HEK293 (cell line): ENCODE measurements at regions not wholly inside any gene's neighbourhood (a gene's known extent, or its start where the extent isn't known, plus 50 kb on each side); places are given as distances from the start of the nearest gene placed in this dataset.

Experiments
- CTCF ChIA-PET: fragments of 350-600 bp; formaldehyde crosslinking; extraction: SDS; loops from one replicate; lab custom pipeline; 2021; ENCODE audit warnings: antibody characterized with exemption; lab: Yijun Ruan, JAX
- POLR2A ChIA-PET: fragments of 300-600 bp; formaldehyde crosslinking; extraction: SDS; loops from one replicate; lab custom pipeline; 2020; ENCODE audit warnings: antibody characterized with exemption, inconsistent platforms; lab: Yijun Ruan, JAX
- H3K27ac ChIP-seq: fragments of 200-500 bp; sonication (Bioruptor generic); 2 replicates; pipeline ENCODE4 v1.5.1; 2014; ENCODE audit warnings: low read depth, low read length, control low read depth, inconsistent platforms; ENCODE audit errors: extremely low read depth
- H3K36me3 ChIP-seq, 2 experiments: fragments of 200-500 bp in 1 of 2; sonication (Bioruptor generic) in 1 of 2; 1 replicate in 1 of 2; 2 replicates in 1 of 2; pipeline ENCODE4 v1.5.1; 2014 to 2017; ENCODE audit warnings: inconsistent platforms in 2 of 2, low read length in 2 of 2; ENCODE audit not compliant: control insufficient read depth in 2 of 2, insufficient read depth in 1 of 2
- H3K4me1 ChIP-seq: fragments of 200-500 bp; sonication (Bioruptor generic); 2 replicates; pipeline ENCODE4 v1.5.1; 2014; ENCODE audit warnings: mild to moderate bottlenecking, low read length, inconsistent platforms; ENCODE audit not compliant: control insufficient read depth, insufficient read depth
- H3K4me3 ChIP-seq: 2 replicates; pipeline ENCODE4 v1.5.1; 2011; ENCODE audit warnings: low read depth, mild to moderate bottlenecking, control low read depth, low read length, moderate library complexity
- H3K9me3 ChIP-seq: fragments of 200-500 bp; sonication (Bioruptor generic); 2 replicates; pipeline ENCODE4 v1.5.1; 2014; ENCODE audit warnings: low read depth, low read length, inconsistent platforms; ENCODE audit not compliant: control insufficient read depth, insufficient read depth
- KLF1 ChIP-seq: fragments of 450-650 bp; formaldehyde crosslinking; IDR thresholded peaks from 2 replicates; pipeline ENCODE4 v1.5.1; 2016; ENCODE audit warnings: missing biosample characterization, missing genetic modification characterization
- KLF10 ChIP-seq: fragments of 450-650 bp; IDR thresholded peaks from 2 replicates; pipeline ENCODE4 v1.5.1; 2018; ENCODE audit warnings: missing biosample characterization, mild to moderate bottlenecking, missing genetic modification characterization
- REPIN1 ChIP-seq: fragments of 450-650 bp; formaldehyde crosslinking; IDR thresholded peaks from 2 replicates; pipeline ENCODE4 v1.5.1; 2017; ENCODE audit warnings: missing biosample characterization, missing genetic modification characterization, low read depth
- SP3 ChIP-seq: fragments of 450-650 bp; formaldehyde crosslinking; IDR thresholded peaks from 2 replicates; pipeline ENCODE4 v1.5.1; 2016; ENCODE audit warnings: missing biosample characterization, missing genetic modification characterization
- YY1 ChIP-seq: fragments of 450-650 bp; formaldehyde crosslinking; IDR thresholded peaks from 2 replicates; pipeline ENCODE4 v1.5.1; 2018; ENCODE audit warnings: missing biosample characterization, missing genetic modification characterization
- ZBTB20 ChIP-seq: fragments of 450-650 bp; formaldehyde crosslinking; IDR thresholded peaks from 2 replicates; pipeline ENCODE4 v1.5.1; 2016; ENCODE audit warnings: missing biosample characterization, missing genetic modification characterization
- ZIC2 ChIP-seq: fragments of 450-650 bp; formaldehyde crosslinking; IDR thresholded peaks from 2 replicates; pipeline ENCODE4 v1.5.1; 2016; ENCODE audit warnings: missing biosample characterization, missing genetic modification characterization
- ZNF155 ChIP-seq: fragments of 450-650 bp; formaldehyde crosslinking; IDR thresholded peaks from 2 replicates; pipeline ENCODE4 v1.5.1; 2016; ENCODE audit warnings: missing biosample characterization, missing genetic modification characterization
- ZNF248 ChIP-seq: fragments of 450-650 bp; formaldehyde crosslinking; IDR thresholded peaks from 2 replicates; pipeline ENCODE4 v1.5.1; 2017; ENCODE audit warnings: missing biosample characterization, missing genetic modification characterization
- ZNF311 ChIP-seq: fragments of 450-650 bp; formaldehyde crosslinking; IDR thresholded peaks from 2 replicates; pipeline ENCODE4 v1.5.1; 2017; ENCODE audit warnings: missing biosample characterization, missing genetic modification characterization, borderline replicate concordance
- ZNF394 ChIP-seq: fragments of 450-650 bp; formaldehyde crosslinking; IDR thresholded peaks from 2 replicates; pipeline ENCODE4 v1.5.1; 2016; ENCODE audit warnings: missing biosample characterization, missing genetic modification characterization, mild to moderate bottlenecking, moderate library complexity, borderline replicate concordance
- ZNF416 ChIP-seq: fragments of 450-650 bp; formaldehyde crosslinking; IDR thresholded peaks from 2 replicates; pipeline ENCODE4 v1.5.1; 2016; ENCODE audit warnings: missing biosample characterization, missing genetic modification characterization
- ZNF426 ChIP-seq: fragments of 450-650 bp; formaldehyde crosslinking; IDR thresholded peaks from 2 replicates; pipeline ENCODE4 v1.5.1; 2017; ENCODE audit warnings: missing biosample characterization, missing genetic modification characterization, mild to moderate bottlenecking, inconsistent platforms, moderate library complexity
- ZNF670 ChIP-seq: fragments of 450-650 bp; formaldehyde crosslinking; IDR thresholded peaks from 2 replicates; pipeline ENCODE4 v1.5.1; 2016; ENCODE audit warnings: missing biosample characterization, missing genetic modification characterization, low read depth
- TF ChIP-seq, protein P1 (sequence below): fragments of 450-650 bp; formaldehyde crosslinking; IDR thresholded peaks from 2 replicates; pipeline ENCODE4 v1.5.1; 2016; ENCODE audit warnings: missing biosample characterization, missing genetic modification characterization
- TF ChIP-seq, protein P2 (sequence below): fragments of 450-650 bp; formaldehyde crosslinking; IDR thresholded peaks from 2 replicates; pipeline ENCODE4 v1.5.1; 2016; ENCODE audit warnings: missing biosample characterization, missing genetic modification characterization, borderline replicate concordance
- TF ChIP-seq, protein P3 (sequence below): fragments of 450-650 bp; formaldehyde crosslinking; IDR thresholded peaks from 2 replicates; pipeline ENCODE4 v1.5.1; 2016; ENCODE audit warnings: missing biosample characterization, missing genetic modification characterization
- TF ChIP-seq, protein P4 (sequence below): fragments of 450-650 bp; formaldehyde crosslinking; IDR thresholded peaks from 2 replicates; pipeline ENCODE4 v1.5.1; 2016; ENCODE audit warnings: missing biosample characterization, missing genetic modification characterization
- TF ChIP-seq, protein P5 (sequence below): fragments of 450-650 bp; formaldehyde crosslinking; IDR thresholded peaks from 2 replicates; pipeline ENCODE4 v1.5.1; 2016; ENCODE audit warnings: missing biosample characterization, missing genetic modification characterization
- TF ChIP-seq, protein P6 (sequence below): fragments of 450-650 bp; formaldehyde crosslinking; IDR thresholded peaks from 2 replicates; pipeline ENCODE4 v1.5.1; 2016; ENCODE audit warnings: missing biosample characterization, missing genetic modification characterization

DNA sequence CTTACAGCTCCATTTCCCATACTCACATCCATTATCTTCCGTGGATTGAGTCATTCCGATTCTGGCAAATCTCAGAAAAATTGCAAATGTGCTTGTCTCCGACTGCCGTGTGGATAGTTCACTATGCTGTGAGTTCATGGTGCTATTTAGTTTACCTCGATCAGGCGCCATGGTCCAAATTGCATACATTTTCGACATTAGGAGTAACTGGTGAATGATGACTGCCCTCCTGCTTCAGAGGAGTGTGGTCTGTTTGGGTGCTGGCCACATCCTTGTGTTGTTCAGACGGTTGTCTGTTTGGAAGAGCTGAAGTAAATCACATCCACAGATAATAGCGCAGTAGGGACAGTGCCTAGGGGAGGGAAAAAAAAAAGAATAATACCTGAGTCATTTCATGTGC lies 439.5 kb downstream of the ZNF516 start (continued):
- TF ChIP-seq, protein P1, sequence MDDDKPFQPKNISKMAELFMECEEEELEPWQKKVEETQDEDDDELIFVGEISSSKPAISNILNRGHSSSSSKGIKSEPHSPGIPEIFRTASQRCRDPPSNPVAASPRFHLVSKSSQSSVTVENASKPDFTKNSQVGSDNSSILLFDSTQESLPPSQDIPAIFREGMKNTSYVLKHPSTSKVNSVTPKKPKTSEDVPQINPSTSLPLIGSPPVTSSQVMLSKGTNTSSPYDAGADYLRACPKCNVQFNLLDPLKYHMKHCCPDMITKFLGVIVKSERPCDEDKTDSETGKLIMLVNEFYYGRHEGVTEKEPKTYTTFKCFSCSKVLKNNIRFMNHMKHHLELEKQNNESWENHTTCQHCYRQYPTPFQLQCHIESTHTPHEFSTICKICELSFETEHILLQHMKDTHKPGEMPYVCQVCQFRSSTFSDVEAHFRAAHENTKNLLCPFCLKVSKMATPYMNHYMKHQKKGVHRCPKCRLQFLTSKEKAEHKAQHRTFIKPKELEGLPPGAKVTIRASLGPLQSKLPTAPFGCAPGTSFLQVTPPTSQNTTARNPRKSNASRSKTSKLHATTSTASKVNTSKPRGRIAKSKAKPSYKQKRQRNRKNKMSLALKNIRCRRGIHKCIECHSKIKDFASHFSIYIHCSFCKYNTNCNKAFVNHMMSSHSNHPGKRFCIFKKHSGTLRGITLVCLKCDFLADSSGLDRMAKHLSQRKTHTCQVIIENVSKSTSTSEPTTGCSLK (tag by site-specific recombination): no peak
- no peak for TF ChIP-seq REPIN1 (tag by site-specific recombination)
- TF ChIP-seq KLF1 (tag by site-specific recombination): no peak
- no peak for TF ChIP-seq ZNF416 (tag by site-specific recombination)
- no peak for TF ChIP-seq ZNF311 (tag by site-specific recombination)
- TF ChIP-seq, protein P2, sequence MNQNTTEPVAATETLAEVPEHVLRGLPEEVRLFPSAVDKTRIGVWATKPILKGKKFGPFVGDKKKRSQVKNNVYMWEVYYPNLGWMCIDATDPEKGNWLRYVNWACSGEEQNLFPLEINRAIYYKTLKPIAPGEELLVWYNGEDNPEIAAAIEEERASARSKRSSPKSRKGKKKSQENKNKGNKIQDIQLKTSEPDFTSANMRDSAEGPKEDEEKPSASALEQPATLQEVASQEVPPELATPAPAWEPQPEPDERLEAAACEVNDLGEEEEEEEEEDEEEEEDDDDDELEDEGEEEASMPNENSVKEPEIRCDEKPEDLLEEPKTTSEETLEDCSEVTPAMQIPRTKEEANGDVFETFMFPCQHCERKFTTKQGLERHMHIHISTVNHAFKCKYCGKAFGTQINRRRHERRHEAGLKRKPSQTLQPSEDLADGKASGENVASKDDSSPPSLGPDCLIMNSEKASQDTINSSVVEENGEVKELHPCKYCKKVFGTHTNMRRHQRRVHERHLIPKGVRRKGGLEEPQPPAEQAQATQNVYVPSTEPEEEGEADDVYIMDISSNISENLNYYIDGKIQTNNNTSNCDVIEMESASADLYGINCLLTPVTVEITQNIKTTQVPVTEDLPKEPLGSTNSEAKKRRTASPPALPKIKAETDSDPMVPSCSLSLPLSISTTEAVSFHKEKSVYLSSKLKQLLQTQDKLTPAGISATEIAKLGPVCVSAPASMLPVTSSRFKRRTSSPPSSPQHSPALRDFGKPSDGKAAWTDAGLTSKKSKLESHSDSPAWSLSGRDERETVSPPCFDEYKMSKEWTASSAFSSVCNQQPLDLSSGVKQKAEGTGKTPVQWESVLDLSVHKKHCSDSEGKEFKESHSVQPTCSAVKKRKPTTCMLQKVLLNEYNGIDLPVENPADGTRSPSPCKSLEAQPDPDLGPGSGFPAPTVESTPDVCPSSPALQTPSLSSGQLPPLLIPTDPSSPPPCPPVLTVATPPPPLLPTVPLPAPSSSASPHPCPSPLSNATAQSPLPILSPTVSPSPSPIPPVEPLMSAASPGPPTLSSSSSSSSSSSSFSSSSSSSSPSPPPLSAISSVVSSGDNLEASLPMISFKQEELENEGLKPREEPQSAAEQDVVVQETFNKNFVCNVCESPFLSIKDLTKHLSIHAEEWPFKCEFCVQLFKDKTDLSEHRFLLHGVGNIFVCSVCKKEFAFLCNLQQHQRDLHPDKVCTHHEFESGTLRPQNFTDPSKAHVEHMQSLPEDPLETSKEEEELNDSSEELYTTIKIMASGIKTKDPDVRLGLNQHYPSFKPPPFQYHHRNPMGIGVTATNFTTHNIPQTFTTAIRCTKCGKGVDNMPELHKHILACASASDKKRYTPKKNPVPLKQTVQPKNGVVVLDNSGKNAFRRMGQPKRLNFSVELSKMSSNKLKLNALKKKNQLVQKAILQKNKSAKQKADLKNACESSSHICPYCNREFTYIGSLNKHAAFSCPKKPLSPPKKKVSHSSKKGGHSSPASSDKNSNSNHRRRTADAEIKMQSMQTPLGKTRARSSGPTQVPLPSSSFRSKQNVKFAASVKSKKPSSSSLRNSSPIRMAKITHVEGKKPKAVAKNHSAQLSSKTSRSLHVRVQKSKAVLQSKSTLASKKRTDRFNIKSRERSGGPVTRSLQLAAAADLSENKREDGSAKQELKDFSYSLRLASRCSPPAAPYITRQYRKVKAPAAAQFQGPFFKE: no peak
- no peak for TF ChIP-seq KLF10 (tag by site-specific recombination)

DNA sequence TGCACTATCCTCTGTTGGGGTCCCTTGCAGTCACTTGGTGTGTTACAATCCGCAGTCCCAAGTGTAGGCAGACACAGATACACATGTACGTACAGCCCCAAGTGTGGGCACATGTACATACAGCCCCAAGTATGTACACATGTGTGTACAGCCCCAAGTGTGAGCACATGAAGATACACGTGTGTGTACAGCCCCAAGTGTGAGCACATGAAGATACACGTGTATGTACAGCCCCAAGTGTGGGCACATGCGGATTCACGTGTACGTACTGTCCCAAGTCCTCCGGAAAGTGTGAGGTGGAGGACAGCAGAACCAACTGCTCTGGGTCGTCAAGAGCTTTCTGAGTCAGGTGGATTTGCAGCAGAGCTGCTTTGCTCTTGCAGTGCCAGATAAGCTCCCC lies 440.0 kb downstream of the ZNF516 start:
- ChIA-PET CTCF (no interaction called here), POLR2A (no interaction called here)
- Histone ChIP-seq H3K9me3 (no peaks in the 10 kb centered on the region), H3K36me3 (no peaks in the 10 kb centered on the region), H3K27ac (no peak overlapping the region), H3K4me1 (no peaks in the 10 kb centered on the region), H3K4me3 (no peak overlapping the region)
- no peak for TF ChIP-seq ZBTB20
- no peak for TF ChIP-seq ZNF155 (tag by site-specific recombination)
- TF ChIP-seq ZNF248 (tag by site-specific recombination): no peak
- TF ChIP-seq, protein P3, sequence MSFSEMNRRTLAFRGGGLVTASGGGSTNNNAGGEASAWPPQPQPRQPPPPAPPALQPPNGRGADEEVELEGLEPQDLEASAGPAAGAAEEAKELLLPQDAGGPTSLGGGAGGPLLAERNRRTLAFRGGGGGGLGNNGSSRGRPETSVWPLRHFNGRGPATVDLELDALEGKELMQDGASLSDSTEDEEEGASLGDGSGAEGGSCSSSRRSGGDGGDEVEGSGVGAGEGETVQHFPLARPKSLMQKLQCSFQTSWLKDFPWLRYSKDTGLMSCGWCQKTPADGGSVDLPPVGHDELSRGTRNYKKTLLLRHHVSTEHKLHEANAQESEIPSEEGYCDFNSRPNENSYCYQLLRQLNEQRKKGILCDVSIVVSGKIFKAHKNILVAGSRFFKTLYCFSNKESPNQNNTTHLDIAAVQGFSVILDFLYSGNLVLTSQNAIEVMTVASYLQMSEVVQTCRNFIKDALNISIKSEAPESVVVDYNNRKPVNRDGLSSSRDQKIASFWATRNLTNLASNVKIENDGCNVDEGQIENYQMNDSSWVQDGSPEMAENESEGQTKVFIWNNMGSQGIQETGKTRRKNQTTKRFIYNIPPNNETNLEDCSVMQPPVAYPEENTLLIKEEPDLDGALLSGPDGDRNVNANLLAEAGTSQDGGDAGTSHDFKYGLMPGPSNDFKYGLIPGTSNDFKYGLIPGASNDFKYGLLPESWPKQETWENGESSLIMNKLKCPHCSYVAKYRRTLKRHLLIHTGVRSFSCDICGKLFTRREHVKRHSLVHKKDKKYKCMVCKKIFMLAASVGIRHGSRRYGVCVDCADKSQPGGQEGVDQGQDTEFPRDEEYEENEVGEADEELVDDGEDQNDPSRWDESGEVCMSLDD (tag by site-specific recombination): no peak
- TF ChIP-seq, protein P4, sequence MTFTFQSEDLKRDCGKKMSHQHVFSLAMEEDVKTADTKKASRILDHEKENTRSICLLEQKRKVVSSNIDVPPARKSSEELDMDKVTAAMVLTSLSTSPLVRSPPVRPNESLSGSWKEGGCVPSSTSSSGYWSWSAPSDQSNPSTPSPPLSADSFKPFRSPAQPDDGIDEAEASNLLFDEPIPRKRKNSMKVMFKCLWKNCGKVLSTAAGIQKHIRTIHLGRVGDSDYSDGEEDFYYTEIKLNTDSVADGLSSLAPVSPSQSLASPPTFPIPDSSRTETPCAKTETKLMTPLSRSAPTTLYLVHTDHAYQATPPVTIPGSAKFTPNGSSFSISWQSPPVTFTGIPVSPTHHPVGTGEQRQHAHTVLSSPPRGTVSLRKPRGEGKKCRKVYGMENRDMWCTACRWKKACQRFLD (tag by site-specific recombination): no peak
- no peak for TF ChIP-seq ZNF394 (tag by site-specific recombination)
- TF ChIP-seq, protein P5, sequence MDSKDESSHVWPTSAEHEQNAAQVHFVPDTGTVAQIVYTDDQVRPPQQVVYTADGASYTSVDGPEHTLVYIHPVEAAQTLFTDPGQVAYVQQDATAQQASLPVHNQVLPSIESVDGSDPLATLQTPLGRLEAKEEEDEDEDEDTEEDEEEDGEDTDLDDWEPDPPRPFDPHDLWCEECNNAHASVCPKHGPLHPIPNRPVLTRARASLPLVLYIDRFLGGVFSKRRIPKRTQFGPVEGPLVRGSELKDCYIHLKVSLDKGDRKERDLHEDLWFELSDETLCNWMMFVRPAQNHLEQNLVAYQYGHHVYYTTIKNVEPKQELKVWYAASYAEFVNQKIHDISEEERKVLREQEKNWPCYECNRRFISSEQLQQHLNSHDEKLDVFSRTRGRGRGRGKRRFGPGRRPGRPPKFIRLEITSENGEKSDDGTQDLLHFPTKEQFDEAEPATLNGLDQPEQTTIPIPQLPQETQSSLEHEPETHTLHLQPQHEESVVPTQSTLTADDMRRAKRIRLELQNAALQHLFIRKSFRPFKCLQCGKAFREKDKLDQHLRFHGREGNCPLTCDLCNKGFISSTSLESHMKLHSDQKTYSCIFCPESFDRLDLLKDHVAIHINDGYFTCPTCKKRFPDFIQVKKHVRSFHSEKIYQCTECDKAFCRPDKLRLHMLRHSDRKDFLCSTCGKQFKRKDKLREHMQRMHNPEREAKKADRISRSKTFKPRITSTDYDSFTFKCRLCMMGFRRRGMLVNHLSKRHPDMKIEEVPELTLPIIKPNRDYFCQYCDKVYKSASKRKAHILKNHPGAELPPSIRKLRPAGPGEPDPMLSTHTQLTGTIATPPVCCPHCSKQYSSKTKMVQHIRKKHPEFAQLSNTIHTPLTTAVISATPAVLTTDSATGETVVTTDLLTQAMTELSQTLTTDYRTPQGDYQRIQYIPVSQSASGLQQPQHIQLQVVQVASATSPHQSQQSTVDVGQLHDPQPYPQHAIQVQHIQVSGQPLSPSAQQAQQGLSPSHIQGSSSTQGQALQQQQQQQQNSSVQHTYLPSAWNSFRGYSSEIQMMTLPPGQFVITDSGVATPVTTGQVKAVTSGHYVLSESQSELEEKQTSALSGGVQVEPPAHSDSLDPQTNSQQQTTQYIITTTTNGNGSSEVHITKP (tag by site-specific recombination): no peak
- TF ChIP-seq, protein P6, sequence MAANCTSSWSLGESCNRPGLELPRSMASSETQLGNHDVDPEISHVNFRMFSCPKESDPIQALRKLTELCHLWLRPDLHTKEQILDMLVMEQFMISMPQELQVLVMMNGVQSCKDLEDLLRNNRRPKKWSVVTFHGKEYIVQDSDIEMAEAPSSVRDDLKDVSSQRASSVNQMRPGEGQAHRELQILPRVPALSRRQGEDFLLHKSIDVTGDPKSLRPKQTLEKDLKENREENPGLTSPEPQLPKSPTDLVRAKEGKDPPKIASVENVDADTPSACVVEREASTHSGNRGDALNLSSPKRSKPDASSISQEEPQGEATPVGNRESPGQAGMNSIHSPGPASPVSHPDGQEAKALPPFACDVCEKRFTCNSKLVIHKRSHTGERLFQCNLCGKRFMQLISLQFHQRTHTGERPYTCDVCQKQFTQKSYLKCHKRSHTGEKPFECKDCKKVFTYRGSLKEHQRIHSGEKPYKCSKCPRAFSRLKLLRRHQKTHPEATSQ (tag by site-specific recombination): no peak
- TF ChIP-seq ZIC2: no peak
- TF ChIP-seq YY1 (tag by site-specific recombination): no peak
- no peak for TF ChIP-seq SP3 (tag by site-specific recombination)
- TF ChIP-seq ZNF426: no peak
- no peak for TF ChIP-seq KLF10 (tag by site-specific recombination)
- TF ChIP-seq ZNF670 (tag by site-specific recombination): no peak
